HEK293 (cell line): ENCODE measurements at regions not wholly inside any gene's neighbourhood (a gene's known extent, or its start where the extent isn't known, plus 50 kb on each side); places are given as distances from the start of the nearest gene placed in this dataset.

Experiments
- GLIS2 ChIP-seq: fragments of 450-650 bp; formaldehyde crosslinking; IDR thresholded peaks from 2 replicates; pipeline ENCODE4 v1.5.1; 2016; ENCODE audit warnings: missing biosample characterization, missing genetic modification characterization
- SP2 ChIP-seq: fragments of 450-650 bp; formaldehyde crosslinking; IDR thresholded peaks from 2 replicates; pipeline ENCODE4 v1.5.1; 2016; ENCODE audit warnings: missing biosample characterization, missing genetic modification characterization
- TCF7L2 ChIP-seq: IDR thresholded peaks from 2 replicates; pipeline ENCODE4 v1.6.1; 2011; ENCODE audit warnings: low read depth, mild to moderate bottlenecking, inconsistent platforms, low read length, moderate library complexity, borderline replicate concordance
- YY1 ChIP-seq: fragments of 450-650 bp; formaldehyde crosslinking; IDR thresholded peaks from 2 replicates; pipeline ENCODE4 v1.5.1; 2018; ENCODE audit warnings: missing biosample characterization, missing genetic modification characterization
- ZBTB17 ChIP-seq: fragments of 450-650 bp; formaldehyde crosslinking; IDR thresholded peaks from 2 replicates; pipeline ENCODE4 v1.5.1; 2016; ENCODE audit warnings: missing biosample characterization, missing genetic modification characterization
- ZBTB20 ChIP-seq: fragments of 450-650 bp; formaldehyde crosslinking; IDR thresholded peaks from 2 replicates; pipeline ENCODE4 v1.5.1; 2016; ENCODE audit warnings: missing biosample characterization, missing genetic modification characterization
- ZNF174 ChIP-seq: fragments of 450-650 bp; formaldehyde crosslinking; IDR thresholded peaks from 2 replicates; pipeline ENCODE4 v1.5.0; 2017; ENCODE audit warnings: missing biosample characterization, mild to moderate bottlenecking, missing genetic modification characterization
- ZNF335 ChIP-seq: fragments of 450-650 bp; formaldehyde crosslinking; conservative IDR thresholded peaks from 2 replicates; pipeline ENCODE4 v1.5.1; 2016; ENCODE audit warnings: missing biosample characterization, missing genetic modification characterization
- ZNF555 ChIP-seq: fragments of 450-650 bp; formaldehyde crosslinking; conservative IDR thresholded peaks from 2 replicates; pipeline ENCODE4 v1.5.1; 2017; ENCODE audit warnings: missing biosample characterization, mild to moderate bottlenecking, missing genetic modification characterization, inconsistent platforms
- TF ChIP-seq, protein P1 (sequence below): fragments of 450-650 bp; formaldehyde crosslinking; IDR thresholded peaks from 2 replicates; pipeline ENCODE4 v1.5.1; 2016; ENCODE audit warnings: missing biosample characterization, missing genetic modification characterization, low read depth
- TF ChIP-seq, protein P2 (sequence below): fragments of 450-650 bp; formaldehyde crosslinking; IDR thresholded peaks from 2 replicates; pipeline ENCODE4 v1.5.1; 2016; ENCODE audit warnings: missing biosample characterization, missing genetic modification characterization
- TF ChIP-seq, protein P3 (sequence below): fragments of 450-650 bp; formaldehyde crosslinking; IDR thresholded peaks from 2 replicates; pipeline ENCODE4 v1.5.1; 2017; ENCODE audit warnings: missing biosample characterization, missing genetic modification characterization
- TF ChIP-seq, protein P4 (sequence below): fragments of 450-650 bp; formaldehyde crosslinking; conservative IDR thresholded peaks from 2 replicates; pipeline ENCODE4 v1.5.1; 2016; ENCODE audit warnings: low read depth, missing biosample characterization, missing genetic modification characterization
- TF ChIP-seq, protein P5 (sequence below): fragments of 450-650 bp; formaldehyde crosslinking; IDR thresholded peaks from 2 replicates; pipeline ENCODE4; 2016; ENCODE audit warnings: missing biosample characterization, missing genetic modification characterization

DNA sequence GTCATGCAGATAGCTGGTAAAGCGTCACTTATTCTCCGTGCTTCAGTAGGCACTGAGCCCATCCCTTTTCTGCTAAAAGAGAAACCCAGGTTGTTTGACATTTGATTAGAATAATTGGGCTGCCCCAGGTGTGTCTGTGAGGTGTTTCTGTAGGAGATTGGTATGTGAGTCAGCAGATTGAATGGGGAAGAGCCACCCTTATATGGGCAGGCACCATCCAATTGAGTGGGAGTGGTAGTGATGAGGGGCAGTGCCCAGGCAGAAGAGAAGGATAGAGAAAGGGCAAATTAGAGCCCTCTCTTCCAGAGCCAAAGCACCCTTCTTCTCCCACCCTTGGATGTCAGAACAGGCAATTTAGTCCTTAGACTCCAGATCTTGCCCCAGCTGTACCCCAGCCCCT, 384.3 kb upstream of the GBE1 start:
- TF ChIP-seq, protein P1, sequence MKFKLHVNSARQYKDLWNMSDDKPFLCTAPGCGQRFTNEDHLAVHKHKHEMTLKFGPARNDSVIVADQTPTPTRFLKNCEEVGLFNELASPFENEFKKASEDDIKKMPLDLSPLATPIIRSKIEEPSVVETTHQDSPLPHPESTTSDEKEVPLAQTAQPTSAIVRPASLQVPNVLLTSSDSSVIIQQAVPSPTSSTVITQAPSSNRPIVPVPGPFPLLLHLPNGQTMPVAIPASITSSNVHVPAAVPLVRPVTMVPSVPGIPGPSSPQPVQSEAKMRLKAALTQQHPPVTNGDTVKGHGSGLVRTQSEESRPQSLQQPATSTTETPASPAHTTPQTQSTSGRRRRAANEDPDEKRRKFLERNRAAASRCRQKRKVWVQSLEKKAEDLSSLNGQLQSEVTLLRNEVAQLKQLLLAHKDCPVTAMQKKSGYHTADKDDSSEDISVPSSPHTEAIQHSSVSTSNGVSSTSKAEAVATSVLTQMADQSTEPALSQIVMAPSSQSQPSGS (tag by site-specific recombination), result no peak
- TF ChIP-seq ZBTB20 (no peak), YY1 (tag by site-specific recombination) (no peak), TCF7L2 (no peak), ZNF335 (no peak), ZNF555 (tag by site-specific recombination) (no peak), SP2 (tag by site-specific recombination) (no peak), ZBTB17 (tag by site-specific recombination) (no peak), ZNF174 (tag by site-specific recombination) (no peak), GLIS2 (tag by site-specific recombination) (no peak)
- TF ChIP-seq, protein P2, sequence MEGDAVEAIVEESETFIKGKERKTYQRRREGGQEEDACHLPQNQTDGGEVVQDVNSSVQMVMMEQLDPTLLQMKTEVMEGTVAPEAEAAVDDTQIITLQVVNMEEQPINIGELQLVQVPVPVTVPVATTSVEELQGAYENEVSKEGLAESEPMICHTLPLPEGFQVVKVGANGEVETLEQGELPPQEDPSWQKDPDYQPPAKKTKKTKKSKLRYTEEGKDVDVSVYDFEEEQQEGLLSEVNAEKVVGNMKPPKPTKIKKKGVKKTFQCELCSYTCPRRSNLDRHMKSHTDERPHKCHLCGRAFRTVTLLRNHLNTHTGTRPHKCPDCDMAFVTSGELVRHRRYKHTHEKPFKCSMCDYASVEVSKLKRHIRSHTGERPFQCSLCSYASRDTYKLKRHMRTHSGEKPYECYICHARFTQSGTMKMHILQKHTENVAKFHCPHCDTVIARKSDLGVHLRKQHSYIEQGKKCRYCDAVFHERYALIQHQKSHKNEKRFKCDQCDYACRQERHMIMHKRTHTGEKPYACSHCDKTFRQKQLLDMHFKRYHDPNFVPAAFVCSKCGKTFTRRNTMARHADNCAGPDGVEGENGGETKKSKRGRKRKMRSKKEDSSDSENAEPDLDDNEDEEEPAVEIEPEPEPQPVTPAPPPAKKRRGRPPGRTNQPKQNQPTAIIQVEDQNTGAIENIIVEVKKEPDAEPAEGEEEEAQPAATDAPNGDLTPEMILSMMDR (tag by site-specific recombination), result no peak
- TF ChIP-seq, protein P3, sequence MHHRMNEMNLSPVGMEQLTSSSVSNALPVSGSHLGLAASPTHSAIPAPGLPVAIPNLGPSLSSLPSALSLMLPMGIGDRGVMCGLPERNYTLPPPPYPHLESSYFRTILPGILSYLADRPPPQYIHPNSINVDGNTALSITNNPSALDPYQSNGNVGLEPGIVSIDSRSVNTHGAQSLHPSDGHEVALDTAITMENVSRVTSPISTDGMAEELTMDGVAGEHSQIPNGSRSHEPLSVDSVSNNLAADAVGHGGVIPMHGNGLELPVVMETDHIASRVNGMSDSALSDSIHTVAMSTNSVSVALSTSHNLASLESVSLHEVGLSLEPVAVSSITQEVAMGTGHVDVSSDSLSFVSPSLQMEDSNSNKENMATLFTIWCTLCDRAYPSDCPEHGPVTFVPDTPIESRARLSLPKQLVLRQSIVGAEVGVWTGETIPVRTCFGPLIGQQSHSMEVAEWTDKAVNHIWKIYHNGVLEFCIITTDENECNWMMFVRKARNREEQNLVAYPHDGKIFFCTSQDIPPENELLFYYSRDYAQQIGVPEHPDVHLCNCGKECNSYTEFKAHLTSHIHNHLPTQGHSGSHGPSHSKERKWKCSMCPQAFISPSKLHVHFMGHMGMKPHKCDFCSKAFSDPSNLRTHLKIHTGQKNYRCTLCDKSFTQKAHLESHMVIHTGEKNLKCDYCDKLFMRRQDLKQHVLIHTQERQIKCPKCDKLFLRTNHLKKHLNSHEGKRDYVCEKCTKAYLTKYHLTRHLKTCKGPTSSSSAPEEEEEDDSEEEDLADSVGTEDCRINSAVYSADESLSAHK (tag by site-specific recombination), result no peak
- TF ChIP-seq, protein P4, sequence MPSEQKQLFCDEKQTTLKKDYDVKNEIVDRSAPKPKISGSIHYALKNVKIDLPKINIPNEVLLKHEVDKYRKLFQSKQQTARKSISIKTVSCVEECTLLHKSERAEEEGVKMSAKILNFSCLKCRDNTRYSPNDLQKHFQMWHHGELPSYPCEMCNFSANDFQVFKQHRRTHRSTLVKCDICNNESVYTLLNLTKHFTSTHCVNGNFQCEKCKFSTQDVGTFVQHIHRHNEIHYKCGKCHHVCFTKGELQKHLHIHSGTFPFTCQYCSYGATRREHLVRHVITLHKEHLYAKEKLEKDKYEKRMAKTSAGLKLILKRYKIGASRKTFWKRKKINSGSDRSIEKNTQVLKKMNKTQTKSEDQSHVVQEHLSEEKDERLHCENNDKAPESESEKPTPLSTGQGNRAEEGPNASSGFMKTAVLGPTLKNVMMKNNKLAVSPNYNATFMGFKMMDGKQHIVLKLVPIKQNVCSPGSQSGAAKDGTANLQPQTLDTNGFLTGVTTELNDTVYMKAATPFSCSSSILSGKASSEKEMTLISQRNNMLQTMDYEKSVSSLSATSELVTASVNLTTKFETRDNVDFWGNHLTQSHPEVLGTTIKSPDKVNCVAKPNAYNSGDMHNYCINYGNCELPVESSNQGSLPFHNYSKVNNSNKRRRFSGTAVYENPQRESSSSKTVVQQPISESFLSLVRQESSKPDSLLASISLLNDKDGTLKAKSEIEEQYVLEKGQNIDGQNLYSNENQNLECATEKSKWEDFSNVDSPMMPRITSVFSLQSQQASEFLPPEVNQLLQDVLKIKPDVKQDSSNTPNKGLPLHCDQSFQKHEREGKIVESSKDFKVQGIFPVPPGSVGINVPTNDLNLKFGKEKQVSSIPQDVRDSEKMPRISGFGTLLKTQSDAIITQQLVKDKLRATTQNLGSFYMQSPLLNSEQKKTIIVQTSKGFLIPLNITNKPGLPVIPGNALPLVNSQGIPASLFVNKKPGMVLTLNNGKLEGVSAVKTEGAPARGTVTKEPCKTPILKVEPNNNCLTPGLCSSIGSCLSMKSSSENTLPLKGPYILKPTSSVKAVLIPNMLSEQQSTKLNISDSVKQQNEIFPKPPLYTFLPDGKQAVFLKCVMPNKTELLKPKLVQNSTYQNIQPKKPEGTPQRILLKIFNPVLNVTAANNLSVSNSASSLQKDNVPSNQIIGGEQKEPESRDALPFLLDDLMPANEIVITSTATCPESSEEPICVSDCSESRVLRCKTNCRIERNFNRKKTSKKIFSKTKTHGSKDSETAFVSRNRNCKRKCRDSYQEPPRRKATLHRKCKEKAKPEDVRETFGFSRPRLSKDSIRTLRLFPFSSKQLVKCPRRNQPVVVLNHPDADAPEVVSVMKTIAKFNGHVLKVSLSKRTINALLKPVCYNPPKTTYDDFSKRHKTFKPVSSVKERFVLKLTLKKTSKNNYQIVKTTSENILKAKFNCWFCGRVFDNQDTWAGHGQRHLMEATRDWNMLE (tag by site-specific recombination), result no peak
- TF ChIP-seq, protein P5, sequence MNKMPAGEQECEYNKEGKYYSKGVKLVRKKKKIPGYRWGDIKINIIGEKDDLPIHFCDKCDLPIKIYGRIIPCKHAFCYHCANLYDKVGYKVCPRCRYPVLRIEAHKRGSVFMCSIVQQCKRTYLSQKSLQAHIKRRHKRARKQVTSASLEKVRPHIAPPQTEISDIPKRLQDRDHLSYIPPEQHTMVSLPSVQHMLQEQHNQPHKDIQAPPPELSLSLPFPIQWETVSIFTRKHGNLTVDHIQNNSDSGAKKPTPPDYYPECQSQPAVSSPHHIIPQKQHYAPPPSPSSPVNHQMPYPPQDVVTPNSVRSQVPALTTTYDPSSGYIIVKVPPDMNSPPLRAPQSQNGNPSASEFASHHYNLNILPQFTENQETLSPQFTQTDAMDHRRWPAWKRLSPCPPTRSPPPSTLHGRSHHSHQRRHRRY (tag by site-specific recombination), result no peak
